ENCODE measurements at regions not wholly inside any gene's neighbourhood (a gene's known extent, or its start where the extent isn't known, plus 50 kb on each side); places are given as distances from the start of the nearest gene placed in this dataset.
"Not testable (repeated sequence)": the region's sequence is repeated elsewhere in the genome, so short reads cannot be mapped to it uniquely, and the experiment has no call there.

- not testable (repeated sequence) for TF ChIP-seq CTCF (IDR thresholded peaks at IDR 0.05); REST (IDR thresholded peaks at IDR 0.05); RARB (CRISPR knock-in tag; IDR thresholded peaks at IDR 0.05); POLR2A (IDR thresholded peaks at IDR 0.05; ENCODE audit: low read length); EP300 (IDR thresholded peaks at IDR 0.05)
These were observed 928.8 kb downstream of the TUBA3C start for GRCh38 chr13:18252848-18253247.

Measured in A549 (cell line).